ENCODE measurements at regions not wholly inside any gene's neighbourhood (a gene's known extent, or its start where the extent isn't known, plus 50 kb on each side); places are given as distances from the start of the nearest gene placed in this dataset.

- TF ChIP-seq CTCF (conservative IDR thresholded peaks at IDR 0.05; ENCODE audit: low read depth, low read length) (no peak), POLR2A (IDR thresholded peaks at IDR 0.05; ENCODE audit: low read depth, low read length) (no peak), CHD1 (IDR thresholded peaks at IDR 0.05; ENCODE audit: low read depth, low read length) (no peak), RCOR1 (IDR thresholded peaks at IDR 0.05; ENCODE audit: insufficient replicate concordance, low read length) (no peak), RFX5 (IDR thresholded peaks at IDR 0.05; ENCODE audit: low read depth, low read length) (no peak), CEBPB (IDR thresholded peaks at IDR 0.05; ENCODE audit: low read depth, low read length) (no peak)
Measured at GRCh38 chr7:20556091-20556490, 59.4 kb upstream of the ABCB5 start.
